Femur (tissue), 1 donor: ENCODE measurements at regions not wholly inside any gene's neighbourhood (a gene's known extent, or its start where the extent isn't known, plus 50 kb on each side); places are given as distances from the start of the nearest gene placed in this dataset.

Experiments used
- DNase-seq: peaks from one replicate; pipeline ENCODE4 v3.0.0-alpha.2; 2017

DNA sequence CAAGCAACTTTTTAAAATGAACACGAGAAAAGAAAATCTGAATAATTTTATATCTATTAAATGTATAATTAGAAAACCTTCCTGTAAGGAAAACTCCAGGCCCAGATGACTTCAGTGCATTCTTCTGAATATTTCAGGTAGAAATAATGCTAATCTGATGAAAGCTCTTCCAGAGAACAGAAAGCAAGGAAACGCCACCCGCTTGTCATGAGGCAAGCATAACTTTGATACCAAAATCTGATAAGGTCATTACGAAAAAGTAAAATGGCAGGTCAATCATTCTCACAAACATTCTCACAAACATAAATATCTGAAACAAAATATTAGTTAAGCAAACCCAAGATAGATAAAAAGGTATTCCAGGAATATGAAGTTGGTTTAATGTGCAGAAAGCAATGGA lies 60.6 kb upstream of the PCSK6 start:
- no peak for DNase-seq

DNA sequence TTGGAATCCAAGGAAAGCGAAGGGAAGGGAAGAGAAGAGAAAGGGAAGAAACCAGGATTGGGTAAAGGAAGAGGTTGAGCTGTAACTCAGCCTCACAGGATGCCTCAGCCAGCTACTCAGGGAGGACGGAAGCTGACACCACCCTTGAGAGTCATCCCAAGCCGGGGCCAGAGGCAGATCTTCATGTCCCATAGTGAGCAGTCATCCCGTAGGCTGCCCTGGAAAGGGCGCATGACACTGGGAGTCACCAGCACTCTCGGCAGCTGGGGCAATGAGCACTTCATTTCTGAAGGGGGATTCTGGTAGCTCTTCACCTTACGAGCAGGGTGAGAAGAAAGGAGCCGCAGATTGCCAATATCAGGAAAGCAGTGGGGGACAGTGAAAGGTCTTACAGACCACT lies 60.1 kb upstream of the PCSK6 start:
- DNase-seq = peak; percentile 12

DNA sequence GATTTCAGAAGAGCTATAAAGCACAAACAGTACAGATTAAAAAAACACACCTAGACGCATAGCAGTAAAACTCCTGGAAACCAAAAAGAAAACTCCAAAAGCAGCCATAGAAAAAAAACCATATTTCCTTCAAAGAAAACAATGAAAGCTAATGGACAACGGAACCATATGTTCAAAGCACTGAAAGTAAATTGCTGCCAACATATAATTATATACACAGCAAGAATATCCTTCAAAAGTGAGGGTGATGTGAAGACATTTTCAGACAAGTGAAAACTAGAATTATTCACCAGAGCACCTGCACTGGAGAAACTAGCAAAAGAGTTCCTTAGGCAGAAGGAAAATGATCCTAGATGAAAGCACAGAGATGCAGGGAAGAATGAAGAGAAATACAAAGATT lies 58.2 kb upstream of the PCSK6 start:
- no peak for DNase-seq

GRCh38 chr15:101545548-101546505 lies 56.3 kb upstream of the PCSK6 start:
- DNase-seq = peak; percentile 5

- DNase-seq = peak; percentile 20
Observed at GRCh38 chr15:101544613-101544945, 55.1 kb upstream of the PCSK6 start.

- peak; percentile 50 for DNase-seq
Observed at GRCh38 chr15:101543926-101544612, 54.6 kb upstream of the PCSK6 start.

GRCh38 chr15:101543431-101543830 lies 53.9 kb upstream of the PCSK6 start:
- peak; percentile 10 for DNase-seq

GRCh38 chr15:101543026-101543390 lies 53.5 kb upstream of the PCSK6 start:
- no peak for DNase-seq

DNA sequence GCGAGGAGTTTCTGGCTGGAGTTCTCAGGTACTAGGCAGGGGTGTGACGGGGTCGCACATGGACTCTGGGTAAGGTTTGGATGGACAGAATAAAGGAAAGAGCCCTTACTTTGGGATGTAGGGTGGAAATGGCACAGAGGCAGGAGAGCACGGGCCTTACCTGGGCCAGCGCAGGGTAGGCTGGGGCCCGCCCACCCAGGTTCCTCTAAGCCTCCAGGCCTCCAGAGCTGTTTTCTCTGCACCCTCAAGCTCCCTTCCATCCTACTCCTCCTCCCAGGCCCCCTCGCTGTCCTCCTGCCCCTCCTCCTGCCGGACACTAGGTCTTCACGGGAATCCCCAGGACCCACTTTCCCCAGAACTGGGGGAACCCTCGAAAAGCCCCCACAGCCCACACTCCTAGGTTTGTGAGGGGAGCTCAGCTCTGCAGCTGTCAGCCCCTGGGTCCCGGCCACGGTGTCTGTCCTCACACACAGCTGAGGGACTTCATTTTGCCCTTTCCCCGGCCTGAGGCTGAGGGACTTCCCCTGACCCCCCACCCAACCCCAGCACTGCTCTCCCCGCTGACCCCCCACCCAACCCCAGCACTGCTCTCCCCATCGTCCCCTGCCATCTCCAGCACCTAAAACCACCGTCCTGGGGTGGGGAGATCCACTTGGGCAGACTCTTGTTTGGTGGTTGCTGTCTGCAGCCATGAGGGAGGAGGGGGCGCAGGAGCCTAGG lies 53.0 kb upstream of the PCSK6 start:
- DNase-seq = no peak

- no peak for DNase-seq
Observed at GRCh38 chr15:101541501-101542292, 52.2 kb upstream of the PCSK6 start.

- DNase-seq = no peak
Observed at GRCh38 chr15:101540480-101541239, 51.2 kb upstream of the PCSK6 start.

DNA sequence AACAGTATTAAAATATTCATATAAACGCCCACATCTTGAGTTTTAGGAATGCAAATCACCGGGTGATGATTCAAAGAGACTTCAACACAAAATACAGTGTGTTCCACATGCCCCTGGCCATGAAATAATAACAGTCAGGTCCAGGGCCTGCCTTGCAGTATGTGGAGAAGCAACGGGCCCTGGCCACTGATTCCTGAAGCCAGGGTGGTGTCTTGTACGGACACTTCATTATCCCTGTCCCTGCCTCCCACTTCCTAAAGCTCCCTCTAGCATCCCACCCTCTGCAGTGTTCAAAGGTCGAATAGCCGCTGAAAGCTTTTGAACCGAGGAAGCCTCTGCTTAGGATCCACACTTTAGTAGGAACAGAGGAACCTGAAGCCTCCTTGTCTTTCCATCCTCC lies 50.4 kb upstream of the PCSK6 start:
- DNase-seq = no peak

DNA sequence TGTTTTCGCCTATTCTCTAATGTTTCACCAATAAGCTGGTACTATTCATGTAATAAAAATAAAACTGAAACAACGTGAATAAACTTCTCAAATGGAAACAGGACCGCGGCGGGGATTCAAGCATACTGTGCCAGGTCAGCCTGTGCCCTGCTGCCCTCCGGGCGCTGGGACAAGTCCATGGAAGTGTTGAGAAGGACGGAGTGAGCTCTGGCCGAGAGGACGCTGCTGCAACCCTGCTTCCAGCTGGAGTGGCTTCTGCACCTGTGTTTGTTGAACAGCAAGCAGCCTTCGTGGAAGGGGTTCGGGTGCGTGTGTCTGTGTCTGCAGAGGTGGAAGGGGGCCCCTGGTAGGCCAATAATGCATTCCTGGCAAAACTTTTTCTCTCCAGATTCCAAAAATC lies 50.0 kb upstream of the PCSK6 start:
- no peak for DNase-seq
